ENCODE measurements at regions not wholly inside any gene's neighbourhood (a gene's known extent, or its start where the extent isn't known, plus 50 kb on each side); places are given as distances from the start of the nearest gene placed in this dataset.

DNA sequence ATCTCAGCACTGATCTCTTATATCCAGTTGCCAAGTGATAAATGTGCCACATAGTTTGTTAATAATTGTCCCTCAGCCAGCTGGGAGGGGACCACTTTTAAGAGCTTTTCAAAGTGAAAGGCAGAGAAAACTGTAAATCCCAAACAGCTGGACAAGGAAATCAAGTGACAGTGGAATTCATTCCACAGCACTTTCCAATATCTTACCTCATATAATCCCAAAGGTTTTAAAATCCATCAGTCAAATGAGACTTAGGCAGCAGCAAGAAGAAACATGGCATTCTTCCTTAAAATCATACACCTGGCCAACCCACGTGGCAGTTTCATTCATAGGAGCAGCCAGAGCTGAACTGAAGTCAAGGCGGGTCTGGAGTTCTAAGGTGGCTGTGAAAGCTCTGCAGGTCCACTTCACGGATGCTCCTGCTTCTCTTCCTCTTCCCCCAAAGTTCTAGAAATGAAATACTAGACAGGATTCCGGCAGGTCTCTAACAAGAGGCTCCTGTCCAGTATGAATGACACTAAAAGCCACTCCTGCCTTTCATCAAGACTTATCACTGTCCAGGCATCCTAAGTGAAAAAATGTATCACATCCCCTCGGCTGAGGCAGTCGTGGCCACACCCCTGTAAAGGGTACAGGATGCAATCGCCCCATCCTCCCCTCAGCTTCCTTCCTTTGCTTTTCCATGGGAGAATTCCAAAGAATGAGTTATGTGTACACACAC, 190.4 kb upstream of the STK17B start:
- POLR2A ChIA-PET = no interaction called here
- CTCF ChIA-PET = interaction anchor here (1.0 to 1.2 kb wide), 4 partner anchors 11 to 231 kb away, joined by 3 to 4 read pairs (median 3); no protein-coding TSS in a partner anchor
- TF ChIP-seq, protein P1, sequence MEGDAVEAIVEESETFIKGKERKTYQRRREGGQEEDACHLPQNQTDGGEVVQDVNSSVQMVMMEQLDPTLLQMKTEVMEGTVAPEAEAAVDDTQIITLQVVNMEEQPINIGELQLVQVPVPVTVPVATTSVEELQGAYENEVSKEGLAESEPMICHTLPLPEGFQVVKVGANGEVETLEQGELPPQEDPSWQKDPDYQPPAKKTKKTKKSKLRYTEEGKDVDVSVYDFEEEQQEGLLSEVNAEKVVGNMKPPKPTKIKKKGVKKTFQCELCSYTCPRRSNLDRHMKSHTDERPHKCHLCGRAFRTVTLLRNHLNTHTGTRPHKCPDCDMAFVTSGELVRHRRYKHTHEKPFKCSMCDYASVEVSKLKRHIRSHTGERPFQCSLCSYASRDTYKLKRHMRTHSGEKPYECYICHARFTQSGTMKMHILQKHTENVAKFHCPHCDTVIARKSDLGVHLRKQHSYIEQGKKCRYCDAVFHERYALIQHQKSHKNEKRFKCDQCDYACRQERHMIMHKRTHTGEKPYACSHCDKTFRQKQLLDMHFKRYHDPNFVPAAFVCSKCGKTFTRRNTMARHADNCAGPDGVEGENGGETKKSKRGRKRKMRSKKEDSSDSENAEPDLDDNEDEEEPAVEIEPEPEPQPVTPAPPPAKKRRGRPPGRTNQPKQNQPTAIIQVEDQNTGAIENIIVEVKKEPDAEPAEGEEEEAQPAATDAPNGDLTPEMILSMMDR (IDR thresholded peaks at IDR 0.05; ENCODE audit: insufficient read depth, low read length, missing control alignments) = no peak
- DNase-seq (ENCODE audit: low read depth, low spot score) = no peak
- no peak overlapping the region for H3K4me3 ChIP-seq (ENCODE audit: low read depth, low read length)

DNA sequence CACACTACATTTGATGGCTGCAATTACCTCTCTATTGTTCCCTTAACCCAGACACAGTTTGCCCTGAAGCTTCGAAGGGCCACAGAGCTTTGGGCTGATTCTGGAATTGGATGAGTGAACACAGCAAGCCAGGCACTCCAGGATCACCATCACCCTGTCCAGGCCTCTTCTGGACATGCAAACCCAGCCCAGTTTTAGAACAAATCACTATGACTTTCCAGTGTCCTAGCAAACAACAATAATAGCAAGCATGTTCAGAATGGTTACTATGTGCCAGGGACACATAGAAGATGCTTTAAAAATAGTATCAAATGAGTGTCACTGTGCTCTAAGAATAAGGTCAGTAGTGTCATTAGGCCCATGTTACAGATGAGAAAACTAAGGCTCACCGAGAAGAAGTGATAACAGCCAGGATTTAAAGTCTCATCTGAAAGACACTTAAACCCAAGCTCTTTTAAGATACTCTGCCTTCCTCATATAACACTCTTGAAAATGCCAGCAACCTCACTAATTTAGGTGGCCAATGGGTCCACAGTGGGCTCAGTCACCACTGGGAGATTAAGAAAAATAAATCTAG, 191.7 kb upstream of the STK17B start:
- POLR2A ChIA-PET = no interaction called here
- DNase-seq (ENCODE audit: low read depth, low spot score) = no peak
- TF ChIP-seq, protein P1 (IDR thresholded peaks at IDR 0.05; ENCODE audit: insufficient read depth, low read length, missing control alignments) = no peak
- H3K4me3 ChIP-seq (ENCODE audit: low read depth, low read length) = no peak overlapping the region
- CTCF ChIA-PET = interaction anchor here (1.2 to 1.7 kb wide), 2 partner anchors 13 to 26 kb away, joined by 4 to 5 read pairs; no protein-coding TSS in a partner anchor

DNA sequence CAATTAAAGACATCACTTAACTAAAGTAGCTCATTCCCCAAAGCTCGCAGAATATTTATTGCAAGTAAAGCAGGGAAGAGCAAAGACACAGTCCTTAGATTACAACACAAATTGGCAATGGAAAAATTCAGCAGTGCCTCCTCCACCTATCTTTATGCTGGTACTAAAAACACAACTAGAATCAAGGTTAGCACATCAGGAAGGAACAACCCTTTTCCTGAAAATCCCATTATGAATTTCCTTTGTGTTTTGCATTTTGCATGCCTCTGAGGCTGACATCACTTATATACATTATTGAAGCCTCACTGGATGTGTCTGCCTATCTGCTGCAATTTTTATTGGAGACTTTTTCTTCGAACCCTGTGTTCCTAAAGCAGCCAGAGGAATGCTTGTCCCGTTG, 193.8 kb upstream of the STK17B start:
- no peak for DNase-seq (ENCODE audit: low read depth, low spot score)
- POLR2A ChIA-PET = no interaction called here
- no peak overlapping the region for H3K4me3 ChIP-seq (ENCODE audit: low read depth, low read length)
- CTCF ChIA-PET = interaction anchor here (1.4 to 3.5 kb wide), 3 partner anchors 9 to 88 kb away, joined by 3 to 15 read pairs (median 5); no protein-coding TSS in a partner anchor
- TF ChIP-seq, protein P1 (IDR thresholded peaks at IDR 0.05; ENCODE audit: insufficient read depth, low read length, missing control alignments) = no peak

DNA sequence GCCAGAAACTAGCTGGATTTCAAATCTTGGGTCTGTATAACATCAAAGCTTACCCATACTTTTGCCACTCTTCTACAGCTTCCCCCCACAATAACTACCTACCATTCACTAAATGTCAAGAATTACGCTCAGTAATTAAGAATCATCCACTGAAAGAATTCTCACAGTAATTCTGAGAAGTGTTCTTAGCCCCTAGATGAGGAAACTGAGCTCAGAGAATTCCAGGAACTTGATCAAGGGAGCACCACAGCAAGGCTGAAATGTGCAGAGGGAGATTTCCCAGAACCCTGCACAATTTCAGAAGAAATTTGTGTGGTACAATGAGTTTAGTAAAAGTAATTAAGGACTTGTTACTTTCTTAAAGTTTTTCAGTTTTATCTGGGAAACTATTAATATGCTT, 194.5 kb upstream of the STK17B start:
- CTCF ChIA-PET = interaction anchor here (1.1 to 3.5 kb wide), 3 partner anchors 10 to 88 kb away, joined by 3 to 15 read pairs (median 4); no protein-coding TSS in a partner anchor
- TF ChIP-seq, protein P1 (IDR thresholded peaks at IDR 0.05; ENCODE audit: insufficient read depth, low read length, missing control alignments) = no peak
- POLR2A ChIA-PET = no interaction called here
- no peak overlapping the region for H3K4me3 ChIP-seq (ENCODE audit: low read depth, low read length)
- DNase-seq (ENCODE audit: low read depth, low spot score) = no peak

DNA sequence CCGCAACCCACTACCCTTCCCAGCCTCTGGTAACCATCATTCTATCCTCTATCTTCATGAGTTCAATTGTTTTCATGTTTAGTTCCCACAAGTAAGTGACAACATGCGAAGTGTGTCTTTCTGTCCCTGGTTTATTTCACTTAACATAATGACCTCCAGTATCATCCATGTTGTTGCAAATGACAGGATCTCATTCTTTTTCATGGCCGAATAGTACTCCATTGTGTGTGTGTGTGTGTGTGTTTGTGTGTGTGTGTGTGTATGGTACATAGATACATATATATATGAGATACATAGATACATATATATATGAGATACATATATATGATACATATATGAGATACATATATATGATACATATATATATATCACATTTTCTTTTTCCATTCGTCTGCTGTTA, 196.3 kb upstream of the STK17B start:
- CTCF ChIA-PET = no interaction called here
- POLR2A ChIA-PET = no interaction called here
- TF ChIP-seq, protein P1 (IDR thresholded peaks at IDR 0.05; ENCODE audit: insufficient read depth, low read length, missing control alignments) = no peak
- no peak overlapping the region for H3K4me3 ChIP-seq (ENCODE audit: low read depth, low read length)
- no peak for DNase-seq (ENCODE audit: low read depth, low spot score)

DNA sequence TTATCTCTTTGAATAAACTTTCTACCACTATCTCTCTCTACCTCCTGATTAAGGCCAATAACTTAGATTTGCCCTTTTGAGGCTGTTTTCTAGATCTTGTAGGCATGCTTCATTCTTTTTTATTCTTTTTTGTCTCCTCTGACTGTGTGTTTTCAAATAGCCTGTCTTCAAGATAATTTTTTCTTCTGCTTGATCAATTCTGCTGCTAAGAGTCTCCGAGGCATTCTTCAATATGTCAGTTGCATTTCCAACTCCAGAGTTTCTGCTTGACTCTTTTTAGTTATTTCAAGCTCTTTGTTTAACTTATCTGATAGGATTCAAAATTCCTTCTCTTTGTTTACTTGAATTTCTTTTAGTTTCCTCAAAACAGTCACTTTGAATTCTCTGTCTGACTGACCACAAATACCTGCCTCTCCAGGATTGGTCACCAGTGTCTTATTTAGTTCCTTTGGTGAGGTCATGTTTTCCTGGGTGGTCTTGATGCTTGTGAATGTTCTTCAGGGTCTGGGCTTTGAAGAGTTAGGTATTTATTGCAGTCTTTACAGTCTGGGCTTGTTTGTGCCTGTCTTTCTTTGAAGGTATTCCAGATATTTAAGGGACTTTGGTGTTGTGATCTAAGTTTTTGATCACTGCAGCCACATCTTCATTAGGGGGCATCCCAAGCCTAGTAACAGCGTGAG, 197.3 kb upstream of the STK17B start:
- CTCF ChIA-PET = interaction anchor here (1.3 kb wide), 1 partner anchor 71 kb away, joined by 3 read pairs; no protein-coding TSS in a partner anchor
- POLR2A ChIA-PET = no interaction called here

More for the DNA sequence above, 197.3 kb upstream of the STK17B start:
- no peak overlapping the region for H3K4me3 ChIP-seq (ENCODE audit: low read depth, low read length)
- TF ChIP-seq, protein P1 (IDR thresholded peaks at IDR 0.05; ENCODE audit: insufficient read depth, low read length, missing control alignments) = no peak
- no peak for DNase-seq (ENCODE audit: low read depth, low spot score)

Measured in AG04449 (cell line).